Lower lobe of right lung (tissue), 2 donors: ENCODE measurements at regions not wholly inside any gene's neighbourhood (a gene's known extent, or its start where the extent isn't known, plus 50 kb on each side); places are given as distances from the start of the nearest gene placed in this dataset.

ENCODE experiments used
- ATAC-seq, 2 donors: fragments of 200-7000 bp; cut with Tn5 transposase; one replicate each; pipeline ENCODE4 v1.9.1; 2020 to 2022; ENCODE audit warnings: mild to moderate bottlenecking in 2 of 2, moderate library complexity in 2 of 2
- DNase-seq: peaks from one replicate; pipeline ENCODE4 v3.0.0-alpha.2; 2020
- H3K27ac ChIP-seq: fragments of 200-600 bp; one replicate; pipeline ENCODE4 v1.8.0; 2022
- H3K27me3 ChIP-seq: fragments of 200-600 bp; one replicate; pipeline ENCODE4 v1.8.0; 2022; ENCODE audit warnings: low read depth
- H3K36me3 ChIP-seq: fragments of 200-600 bp; one replicate; pipeline ENCODE4 v1.8.0; 2022; ENCODE audit warnings: mild to moderate bottlenecking
- H3K4me1 ChIP-seq: fragments of 200-600 bp; one replicate; pipeline ENCODE4 v1.8.0; 2022
- H3K4me3 ChIP-seq: fragments of 200-600 bp; one replicate; pipeline ENCODE4 v1.8.0; 2022; ENCODE audit warnings: mild to moderate bottlenecking
- H3K9me3 ChIP-seq: fragments of 200-600 bp; one replicate; pipeline ENCODE4 v1.8.0; 2022
- CTCF ChIP-seq: fragments of 200-600 bp; IDR thresholded peaks from one replicate; pipeline ENCODE4 v1.8.0; 2022; ENCODE audit warnings: antibody characterized with exemption, mild to moderate bottlenecking
- intact Hi-C: fragments of 100-400 bp; cut with DNase I; formaldehyde crosslinking; loops from one replicate; pipeline ENCODE4 v1.11.0; 2022
- donor health status: DM: no; HTN: yes; CAD: no; lungs with severe emphysema.

GRCh38 chr4:17260166-17260907, 251.6 kb downstream of the QDPR start:
- ATAC-seq, result no peak
- DNase-seq, result no peak
- no peaks in the 10 kb centered on the region for H3K4me1 ChIP-seq
- no peak overlapping the region for H3K27ac ChIP-seq
- H3K27me3 ChIP-seq, result no peaks in the 10 kb centered on the region
- no peaks in the 10 kb centered on the region for H3K36me3 ChIP-seq
- TF ChIP-seq CTCF, result no peak
- H3K4me3 ChIP-seq, result no peak overlapping the region
- H3K9me3 ChIP-seq, result no peaks in the 10 kb centered on the region
- intact Hi-C loops, result no loop called here

DNA sequence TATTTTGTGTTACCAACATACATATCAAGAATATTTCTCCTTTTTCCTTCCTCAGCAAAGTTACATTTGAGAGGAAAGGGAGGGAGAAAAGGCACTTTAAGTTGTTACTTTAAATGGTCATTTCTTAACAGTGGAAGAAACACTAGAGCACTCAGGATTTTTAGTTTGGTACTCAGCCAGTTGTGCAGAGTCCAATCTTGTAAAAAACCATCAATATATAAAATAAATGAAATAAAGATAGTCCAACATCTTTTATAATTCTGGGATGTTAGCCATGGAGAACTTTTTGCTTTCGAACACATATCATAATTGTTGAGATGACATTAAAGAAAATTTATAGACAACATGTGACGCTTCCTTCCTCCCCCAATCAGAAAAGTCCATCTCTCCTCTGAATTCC, 253.8 kb downstream of the QDPR start:
- no peaks in the 10 kb centered on the region for H3K9me3 ChIP-seq
- no peaks in the 10 kb centered on the region for H3K27me3 ChIP-seq
- intact Hi-C loops, result no loop called here
- ATAC-seq, result no peak
- H3K4me3 ChIP-seq, result no peak overlapping the region
- no peaks in the 10 kb centered on the region for H3K4me1 ChIP-seq
- DNase-seq, result no peak
- H3K36me3 ChIP-seq, result no peaks in the 10 kb centered on the region
- H3K27ac ChIP-seq, result no peak overlapping the region
- TF ChIP-seq CTCF, result no peak

GRCh38 chr4:17252131-17252530, 259.8 kb downstream of the QDPR start:
- H3K4me3 ChIP-seq, result no peak overlapping the region
- ATAC-seq (no peak), DNase-seq (no peak)
- no peaks in the 10 kb centered on the region for H3K9me3 ChIP-seq
- H3K27ac ChIP-seq, result no peak overlapping the region
- TF ChIP-seq CTCF, result no peak
- H3K4me1 ChIP-seq, result no peaks in the 10 kb centered on the region
- no peaks in the 10 kb centered on the region for H3K27me3 ChIP-seq
- H3K36me3 ChIP-seq, result no peaks in the 10 kb centered on the region
- intact Hi-C loops, result no loop called here

DNA sequence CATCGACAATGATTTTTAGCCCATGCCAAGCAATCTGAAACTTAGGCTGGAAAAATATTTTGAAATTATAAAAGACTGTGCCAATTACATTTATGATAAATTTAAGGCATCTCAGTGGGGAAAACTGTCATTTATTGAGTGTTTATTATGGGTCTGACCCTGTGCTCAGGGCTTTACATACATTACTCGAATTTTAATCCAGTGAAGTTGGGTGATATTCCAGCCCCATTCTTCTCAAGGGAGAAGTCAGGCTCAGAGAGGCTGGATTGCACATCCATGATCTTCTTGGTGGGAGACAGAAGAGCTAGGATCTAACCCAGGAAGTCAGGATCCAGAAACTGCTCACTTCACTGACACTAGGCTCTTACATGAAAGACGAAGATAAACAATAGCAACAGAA, 260.8 kb downstream of the QDPR start:
- Histone ChIP-seq H3K4me1 (no peaks in the 10 kb centered on the region), H3K9me3 (no peaks in the 10 kb centered on the region), H3K36me3 (no peaks in the 10 kb centered on the region), H3K27ac (no peak overlapping the region), H3K27me3 (no peaks in the 10 kb centered on the region), H3K4me3 (no peak overlapping the region)
- no peak for TF ChIP-seq CTCF
- DNase-seq (no peak), ATAC-seq (no peak)
- intact Hi-C loops, result no loop called here

DNA sequence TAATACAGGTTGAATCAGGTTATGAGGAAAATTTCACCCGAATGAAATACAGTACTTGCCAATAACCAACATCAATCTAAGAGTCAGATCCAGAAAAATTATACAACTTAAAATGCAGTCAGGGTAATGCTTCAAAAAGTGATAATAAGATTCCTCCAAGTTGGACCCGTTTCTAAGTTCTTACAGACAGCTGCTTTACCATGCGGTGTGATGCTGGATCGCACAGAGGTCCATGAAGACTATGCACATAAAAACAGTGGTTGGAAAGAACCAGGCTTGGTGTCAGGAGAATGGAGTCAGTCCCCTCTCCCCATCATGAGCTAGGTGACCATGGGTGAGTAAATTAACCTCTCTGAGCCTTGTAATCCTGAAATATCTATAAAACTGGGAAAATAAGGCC, 261.3 kb downstream of the QDPR start:
- Histone ChIP-seq H3K4me1 (no peaks in the 10 kb centered on the region), H3K27me3 (no peaks in the 10 kb centered on the region), H3K9me3 (no peaks in the 10 kb centered on the region), H3K27ac (no peak overlapping the region), H3K36me3 (no peaks in the 10 kb centered on the region), H3K4me3 (no peak overlapping the region)
- ATAC-seq (no peak), DNase-seq (no peak)
- intact Hi-C loops, result no loop called here
- TF ChIP-seq CTCF, result no peak
